ENCODE measurements at regions not wholly inside any gene's neighbourhood (a gene's known extent, or its start where the extent isn't known, plus 50 kb on each side); places are given as distances from the start of the nearest gene placed in this dataset.

GRCh38 chr4:156456830-156457229, 503.2 kb upstream of the CTSO start:
- H3K36me3 ChIP-seq: no peaks in the 10 kb centered on the region
- H3K27ac ChIP-seq: no peak overlapping the region
- in situ Hi-C loops (cut with MboI; ENCODE audit: low sequenced_read_pairs in 4 of 4) (no loop called here), intact Hi-C loops (cut with DNase I; ENCODE audit: low total_unique reads) (no loop called here)
- DNase-seq (no peak), ATAC-seq (no peak)
- no peak overlapping the region for H3K4me3 ChIP-seq
- no peaks in the 10 kb centered on the region for H3K9me3 ChIP-seq
- TF ChIP-seq CTCF (IDR thresholded peaks at IDR 0.05 in 4 of 5, conservative IDR thresholded peaks at IDR 0.05 in 1 of 5): no peak
- TF ChIP-seq POLR2A (IDR thresholded peaks at IDR 0.05): no peak
- H3K27me3 ChIP-seq: no peaks in the 10 kb centered on the region
- H3K4me1 ChIP-seq: no peaks in the 10 kb centered on the region

- in situ Hi-C loops (cut with MboI; ENCODE audit: low sequenced_read_pairs in 4 of 4) (no loop called here), intact Hi-C loops (cut with DNase I; ENCODE audit: low total_unique reads) (no loop called here)
- H3K36me3 ChIP-seq: no peaks in the 10 kb centered on the region
- H3K4me1 ChIP-seq: no peaks in the 10 kb centered on the region
- H3K9me3 ChIP-seq: no peaks in the 10 kb centered on the region
- DNase-seq: no peak
- H3K27ac ChIP-seq: no peak overlapping the region
- TF ChIP-seq POLR2A (IDR thresholded peaks at IDR 0.05) (no peak), CTCF (IDR thresholded peaks at IDR 0.05 in 4 of 5, conservative IDR thresholded peaks at IDR 0.05 in 1 of 5) (no peak)
- ATAC-seq: no peak
- H3K27me3 ChIP-seq: no peaks in the 10 kb centered on the region
- no peak overlapping the region for H3K4me3 ChIP-seq
These were observed 489.8 kb upstream of the CTSO start for GRCh38 chr4:156443488-156443887.

GRCh38 chr4:156442912-156443311, 489.2 kb upstream of the CTSO start:
- ATAC-seq: no peak
- no peaks in the 10 kb centered on the region for H3K4me1 ChIP-seq
- H3K27ac ChIP-seq: no peak overlapping the region
- no peak for TF ChIP-seq CTCF (IDR thresholded peaks at IDR 0.05 in 4 of 5, conservative IDR thresholded peaks at IDR 0.05 in 1 of 5)
- TF ChIP-seq POLR2A (IDR thresholded peaks at IDR 0.05): no peak
- H3K4me3 ChIP-seq: no peak overlapping the region
- DNase-seq: no peak
- in situ Hi-C loops (cut with MboI; ENCODE audit: low sequenced_read_pairs in 4 of 4): no loop called here
- no peaks in the 10 kb centered on the region for H3K9me3 ChIP-seq
- intact Hi-C loops (cut with DNase I; ENCODE audit: low total_unique reads): no loop called here
- no peaks in the 10 kb centered on the region for H3K27me3 ChIP-seq
- H3K36me3 ChIP-seq: no peaks in the 10 kb centered on the region

GRCh38 chr4:156439576-156440200, 486.0 kb upstream of the CTSO start:
- Histone ChIP-seq H3K4me1 (no peaks in the 10 kb centered on the region), H3K27ac (no peak overlapping the region), H3K4me3 (no peak overlapping the region), H3K9me3 (no peaks in the 10 kb centered on the region), H3K36me3 (no peaks in the 10 kb centered on the region), H3K27me3 (no peaks in the 10 kb centered on the region)
- no peak for ATAC-seq
- no peak for DNase-seq
- intact Hi-C loops (cut with DNase I; ENCODE audit: low total_unique reads) (no loop called here), in situ Hi-C loops (cut with MboI; ENCODE audit: low sequenced_read_pairs in 4 of 4) (no loop called here)
- no peak for TF ChIP-seq CTCF (IDR thresholded peaks at IDR 0.05 in 4 of 5, conservative IDR thresholded peaks at IDR 0.05 in 1 of 5)
- no peak for TF ChIP-seq POLR2A (IDR thresholded peaks at IDR 0.05)

GRCh38 chr4:156437666-156438065, 484.0 kb upstream of the CTSO start:
- Histone ChIP-seq H3K27me3 (no peaks in the 10 kb centered on the region), H3K36me3 (no peaks in the 10 kb centered on the region), H3K4me1 (no peaks in the 10 kb centered on the region), H3K9me3 (no peaks in the 10 kb centered on the region), H3K27ac (no peak overlapping the region), H3K4me3 (no peak overlapping the region)
- in situ Hi-C loops (cut with MboI; ENCODE audit: low sequenced_read_pairs in 4 of 4) (no loop called here), intact Hi-C loops (cut with DNase I; ENCODE audit: low total_unique reads) (no loop called here)
- no peak for ATAC-seq
- TF ChIP-seq CTCF (IDR thresholded peaks at IDR 0.05 in 4 of 5, conservative IDR thresholded peaks at IDR 0.05 in 1 of 5): no peak
- no peak for TF ChIP-seq POLR2A (IDR thresholded peaks at IDR 0.05)
- no peak for DNase-seq

Measured in gastrocnemius medialis (tissue), 4 donors.